ENCODE measurements at regions not wholly inside any gene's neighbourhood (a gene's known extent, or its start where the extent isn't known, plus 50 kb on each side); places are given as distances from the start of the nearest gene placed in this dataset.

- TF ChIP-seq ZNF462 (CRISPR knock-in tag; IDR thresholded peaks at IDR 0.05) (no peak), ZNF114 (CRISPR knock-in tag; IDR thresholded peaks at IDR 0.05) (no peak), EZH2phosphoT487 (IDR thresholded peaks at IDR 0.05; ENCODE audit: unreplicated experiment) (no peak), STAT1 (IDR thresholded peaks at IDR 0.05; ENCODE audit: unreplicated experiment) (no peak), NANOG (IDR thresholded peaks at IDR 0.05; ENCODE audit: borderline replicate concordance) (no peak), CREB1 (CRISPR knock-in tag; IDR thresholded peaks at IDR 0.05; ENCODE audit: low read depth) (no peak), ETS1 (IDR thresholded peaks at IDR 0.05) (no peak), POLR2AphosphoS5 (IDR thresholded peaks at IDR 0.05; ENCODE audit: low read depth) (no peak), CTCF (conservative IDR thresholded peaks at IDR 0.05; ENCODE audit: low read depth in 2 of 2) (no peak), ZNF331 (CRISPR knock-in tag; IDR thresholded peaks at IDR 0.05; ENCODE audit: low read depth) (no peak), EZH2 (IDR thresholded peaks at IDR 0.05; ENCODE audit: low read depth, unreplicated experiment) (no peak), JUNB (IDR thresholded peaks at IDR 0.05; ENCODE audit: unreplicated experiment) (no peak)
These were observed 220.3 kb downstream of the ARL4A start (continued) for GRCh38 chr7:12907774-12908173.

Data from GM23338 (cell line).